Activated CD8-positive, alpha-beta memory T cell treated with anti-CD3 and anti-CD28 coated beads, Interleukin-2, amount 10 ng/mL, durations not matched to agents 7 days and 5 days (primary cell): ENCODE measurements at regions not wholly inside any gene's neighbourhood (a gene's known extent, or its start where the extent isn't known, plus 50 kb on each side); places are given as distances from the start of the nearest gene placed in this dataset.

ENCODE experiments used
- ATAC-seq: fragments of 150-1000 bp; cut with Tn5 transposase; one replicate; pipeline ENCODE4 v1.10.0; 2021; ENCODE audit warnings: moderate library complexity
- CTCF ChIA-PET: fragments of 350-600 bp; sonication (Branson Sonifier 250); formaldehyde crosslinking; loops from one replicate; lab custom pipeline; 2021; ENCODE audit warnings: antibody characterized with exemption; lab: Charles Lee
- DNase-seq: peaks from one replicate; pipeline ENCODE4 v3.0.0-alpha.2; 2020
- H3K27ac Mint-ChIP-seq: one replicate; pipeline ENCODE4 v1.8.0; 2021; ENCODE audit warnings: mild to moderate bottlenecking, mixed read lengths
- H3K27me3 Mint-ChIP-seq: one replicate; pipeline ENCODE4 v1.8.0; 2021; ENCODE audit warnings: mixed read lengths
- H3K36me3 Mint-ChIP-seq: one replicate; pipeline ENCODE4 v1.8.0; 2021; ENCODE audit warnings: mild to moderate bottlenecking, mixed read lengths
- H3K4me1 Mint-ChIP-seq: one replicate; pipeline ENCODE4 v1.8.0; 2021; ENCODE audit warnings: mixed read lengths
- H3K4me3 Mint-ChIP-seq: one replicate; pipeline ENCODE4 v1.8.0; 2021; ENCODE audit warnings: mild to moderate bottlenecking, moderate library complexity, mixed read lengths
- H3K9me3 Mint-ChIP-seq: one replicate; pipeline ENCODE4 v1.8.0; 2022; ENCODE audit warnings: low read depth, mixed read lengths

DNA sequence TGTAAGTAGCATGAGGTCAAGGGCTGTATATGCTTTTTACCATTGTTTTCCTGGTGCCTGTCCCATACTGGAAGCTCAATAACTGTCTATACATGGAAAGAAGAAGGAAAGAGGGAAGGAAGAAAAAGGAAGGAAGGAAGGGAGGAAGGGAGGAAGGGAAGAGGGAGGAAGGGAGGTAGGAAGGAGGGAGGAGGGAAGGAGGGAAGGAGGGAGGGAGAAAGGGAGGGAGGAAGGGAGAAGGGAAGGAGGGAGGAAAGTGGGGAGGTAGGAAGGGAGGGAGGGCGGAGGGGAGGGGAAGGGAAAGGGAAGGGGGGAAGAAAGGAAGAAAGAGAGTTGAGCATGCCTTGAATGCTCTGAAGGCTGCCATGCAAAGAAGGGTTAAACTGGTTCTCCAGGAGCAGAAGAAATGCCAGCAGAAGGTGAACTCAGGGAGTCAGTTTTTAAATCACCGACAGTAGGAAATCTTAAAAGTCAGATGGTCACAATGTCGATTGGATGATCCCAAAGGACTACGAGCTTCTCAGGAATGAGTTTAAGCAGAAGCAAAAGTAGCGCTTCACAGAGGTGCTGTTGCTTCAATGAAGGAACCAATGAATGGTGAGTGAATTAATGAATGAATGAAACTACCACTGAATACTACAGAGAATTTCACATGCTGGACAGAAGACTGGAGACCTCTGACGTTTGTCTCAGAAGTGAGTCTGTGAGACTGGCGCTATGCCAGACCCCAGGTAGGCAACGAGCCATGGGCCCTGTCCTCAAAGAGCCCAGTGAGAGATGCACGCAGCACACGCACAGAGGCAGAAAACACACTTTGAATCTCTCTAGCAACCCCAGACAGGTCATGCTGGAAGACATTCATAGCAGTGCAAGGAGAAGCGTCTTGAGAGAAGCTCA lies 117.6 kb downstream of the MRPL14 start:
- no peak for ATAC-seq
- Mint-ChIP-seq H3K36me3 (no peaks in the 10 kb centered on the region), H3K4me3 (no peak overlapping the region), H3K27me3 (peaks cover 43% of the 10 kb centered on the region), H3K27ac (no peak overlapping the region), H3K4me1 (peaks cover 6% of the 10 kb centered on the region), H3K9me3 (no peaks in the 10 kb centered on the region)
- CTCF ChIA-PET, result no interaction called here
- no peak for DNase-seq

DNA sequence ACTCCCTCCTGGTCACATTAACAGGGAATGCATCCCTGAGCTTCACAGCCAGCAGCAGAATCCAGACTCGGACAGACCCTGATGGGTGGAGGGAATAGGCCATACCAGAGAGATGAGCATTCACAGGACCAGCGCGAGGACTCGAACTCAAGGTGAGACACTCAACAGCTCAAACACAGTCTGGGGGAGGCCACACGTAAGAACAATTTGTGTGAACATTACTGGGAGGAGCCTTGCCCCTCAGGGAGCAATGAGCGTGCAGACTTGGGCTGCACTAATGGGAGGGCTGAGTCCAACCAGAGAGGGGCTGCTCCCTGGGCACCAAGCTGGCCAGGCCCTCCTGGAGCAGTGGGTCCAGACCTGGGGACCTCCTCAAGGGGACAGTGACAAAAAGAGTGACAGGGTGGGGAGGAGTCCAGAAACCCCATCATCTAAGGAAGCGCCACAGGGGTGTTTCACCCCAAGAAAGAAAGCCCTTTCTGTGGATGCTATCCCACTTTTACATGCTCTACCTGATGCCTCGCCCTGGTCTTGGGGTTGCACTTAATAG lies 118.4 kb downstream of the MRPL14 start:
- Mint-ChIP-seq H3K9me3 (no peaks in the 10 kb centered on the region), H3K4me3 (no peak overlapping the region), H3K36me3 (no peaks in the 10 kb centered on the region), H3K27me3 (peaks cover 49% of the 10 kb centered on the region), H3K27ac (no peak overlapping the region), H3K4me1 (peaks cover 6% of the 10 kb centered on the region)
- CTCF ChIA-PET, result no interaction called here
- no peak for DNase-seq
- no peak for ATAC-seq

DNA sequence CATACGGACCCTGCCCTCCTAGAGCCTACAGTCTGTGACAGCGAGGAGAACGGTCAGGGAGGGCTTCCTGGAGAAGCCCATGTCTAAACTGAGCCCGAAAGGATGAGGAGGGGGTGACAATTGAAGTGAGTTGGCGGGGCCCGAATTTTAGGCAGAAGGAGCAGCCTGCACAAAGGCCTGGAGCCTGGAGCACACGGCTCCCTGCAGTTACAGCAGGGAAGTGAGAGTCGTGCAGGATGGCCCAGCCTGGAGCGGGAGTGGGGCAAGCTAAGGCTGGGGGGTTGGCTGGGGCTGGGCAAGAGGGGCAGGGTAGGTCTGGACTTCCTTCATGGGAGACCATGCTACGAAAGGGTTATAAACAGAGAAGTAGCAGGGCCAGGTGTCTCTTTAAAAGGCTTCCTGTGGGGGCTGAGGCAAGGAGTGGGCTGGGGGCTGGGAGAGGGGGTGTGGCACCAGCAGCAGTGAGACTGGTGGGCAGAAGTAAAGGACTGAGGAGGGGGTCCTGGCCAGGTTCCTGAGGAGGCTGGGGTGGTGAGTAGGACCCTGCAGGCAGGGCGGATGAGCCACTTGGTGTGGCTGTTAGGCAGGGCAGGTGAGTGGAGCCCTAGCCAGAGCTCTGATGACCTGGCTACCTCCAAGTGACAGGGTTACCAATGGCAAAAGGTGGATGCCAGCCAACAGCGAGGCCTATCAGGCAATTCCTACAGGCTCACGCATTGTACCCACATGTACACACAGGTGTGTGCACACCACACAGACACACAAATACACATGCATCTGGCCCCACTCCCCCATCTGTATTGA lies 119.2 kb downstream of the MRPL14 start:
- DNase-seq, result no peak

DNA sequence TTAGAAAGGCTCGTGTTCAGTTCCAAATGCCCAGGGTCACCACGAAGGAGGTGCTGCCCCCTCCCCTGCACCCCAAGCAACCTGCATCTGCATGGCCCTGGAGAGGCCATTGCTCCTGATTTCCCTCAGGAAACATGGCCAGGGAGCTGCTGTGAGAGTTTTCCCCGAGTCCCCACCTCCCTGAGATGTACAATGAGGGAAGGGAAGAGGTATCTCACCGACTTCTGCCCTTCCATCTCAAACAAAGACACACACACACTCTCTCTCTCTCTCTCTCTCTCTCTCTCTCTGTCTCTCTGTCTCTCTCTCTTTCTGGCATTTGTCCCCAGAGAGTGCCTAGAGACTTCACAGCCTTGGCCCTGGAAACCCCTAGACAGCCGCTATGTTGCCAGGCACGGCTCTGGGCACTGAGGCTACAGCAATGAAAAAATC lies 120.4 kb downstream of the MRPL14 start:
- Mint-ChIP-seq H3K4me1 (peaks cover 5% of the 10 kb centered on the region), H3K27ac (no peak overlapping the region), H3K9me3 (no peaks in the 10 kb centered on the region), H3K4me3 (no peak overlapping the region), H3K36me3 (no peaks in the 10 kb centered on the region), H3K27me3 (peaks cover 52% of the 10 kb centered on the region)
- ATAC-seq (no peak), DNase-seq (no peak)
- CTCF ChIA-PET, result no interaction called here

More for the DNA sequence above, 119.2 kb downstream of the MRPL14 start:
- Mint-ChIP-seq H3K9me3 (no peaks in the 10 kb centered on the region), H3K27ac (no peak overlapping the region), H3K4me1 (peaks cover 8% of the 10 kb centered on the region), H3K4me3 (no peak overlapping the region), H3K27me3 (peaks cover 50% of the 10 kb centered on the region), H3K36me3 (no peaks in the 10 kb centered on the region)
- no peak for ATAC-seq
- CTCF ChIA-PET, result no interaction called here

DNA sequence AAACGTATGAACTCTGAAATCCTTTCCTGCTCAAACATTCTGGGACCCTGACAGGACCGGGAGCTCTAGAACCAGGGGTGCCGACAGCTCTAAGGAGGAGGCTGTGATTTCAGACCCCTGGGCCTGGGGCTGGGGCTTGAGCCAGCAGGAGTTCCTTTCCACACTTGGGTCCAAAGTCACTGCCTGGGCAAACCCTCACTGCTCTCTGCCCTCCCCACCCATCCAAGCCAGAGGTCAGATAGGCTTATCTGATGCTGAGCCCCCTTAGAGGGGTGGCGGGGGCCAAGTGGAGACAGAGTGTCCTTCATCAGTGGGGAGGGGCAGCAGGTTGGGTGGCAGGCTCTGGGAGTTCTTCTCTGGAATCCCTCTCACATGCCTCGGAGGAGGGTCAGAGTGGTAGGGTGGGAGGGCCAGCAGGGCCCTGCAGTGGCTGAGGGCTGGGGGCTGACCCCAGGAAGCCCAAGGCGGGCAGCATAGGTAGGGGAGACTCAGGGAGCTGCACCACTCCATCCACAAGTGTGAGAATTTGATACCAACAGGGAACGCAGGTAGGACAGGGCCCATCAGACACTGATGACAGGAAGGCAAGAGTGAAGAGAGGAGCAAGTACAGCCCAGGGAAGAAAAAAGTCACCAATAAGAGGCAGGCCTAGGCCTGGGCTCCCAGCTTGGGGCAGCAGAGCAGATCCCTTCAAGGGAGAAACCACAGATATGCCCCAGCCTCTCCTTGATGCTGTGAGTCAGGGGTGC lies 121.0 kb downstream of the MRPL14 start:
- H3K4me1 Mint-ChIP-seq, result peaks cover 7% of the 10 kb centered on the region
- no peaks in the 10 kb centered on the region for H3K9me3 Mint-ChIP-seq
- no peak for DNase-seq
- CTCF ChIA-PET, result no interaction called here
- H3K27me3 Mint-ChIP-seq, result peaks cover 56% of the 10 kb centered on the region
- ATAC-seq, result no peak
- no peak overlapping the region for H3K4me3 Mint-ChIP-seq
- no peaks in the 10 kb centered on the region for H3K36me3 Mint-ChIP-seq
- H3K27ac Mint-ChIP-seq, result no peak overlapping the region

DNA sequence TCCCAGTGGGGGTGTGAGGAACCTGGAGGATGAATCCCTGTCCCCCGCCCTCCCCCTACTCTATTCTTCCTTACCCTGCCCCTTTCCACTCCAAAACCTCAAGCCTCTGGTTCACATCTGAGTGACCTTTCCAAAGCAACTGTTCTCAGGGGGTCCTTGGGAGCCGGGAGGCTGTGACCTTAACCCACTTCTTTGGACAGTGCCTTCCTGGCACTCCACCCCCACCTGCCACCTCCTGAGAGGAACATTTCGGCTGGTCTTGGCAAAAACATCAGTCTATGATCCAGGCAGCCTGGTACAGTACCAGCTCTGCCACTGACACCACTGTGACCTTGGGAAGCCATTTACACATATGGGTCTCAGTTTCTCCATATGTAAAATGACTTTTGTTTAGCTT lies 121.7 kb downstream of the MRPL14 start:
- peaks cover 10% of the 10 kb centered on the region for H3K4me1 Mint-ChIP-seq
- ATAC-seq (no peak), DNase-seq (no peak)
- CTCF ChIA-PET, result no interaction called here
- no peaks in the 10 kb centered on the region for H3K9me3 Mint-ChIP-seq
- no peaks in the 10 kb centered on the region for H3K36me3 Mint-ChIP-seq
- peaks cover 60% of the 10 kb centered on the region for H3K27me3 Mint-ChIP-seq
- no peak overlapping the region for H3K4me3 Mint-ChIP-seq
- no peak overlapping the region for H3K27ac Mint-ChIP-seq

DNA sequence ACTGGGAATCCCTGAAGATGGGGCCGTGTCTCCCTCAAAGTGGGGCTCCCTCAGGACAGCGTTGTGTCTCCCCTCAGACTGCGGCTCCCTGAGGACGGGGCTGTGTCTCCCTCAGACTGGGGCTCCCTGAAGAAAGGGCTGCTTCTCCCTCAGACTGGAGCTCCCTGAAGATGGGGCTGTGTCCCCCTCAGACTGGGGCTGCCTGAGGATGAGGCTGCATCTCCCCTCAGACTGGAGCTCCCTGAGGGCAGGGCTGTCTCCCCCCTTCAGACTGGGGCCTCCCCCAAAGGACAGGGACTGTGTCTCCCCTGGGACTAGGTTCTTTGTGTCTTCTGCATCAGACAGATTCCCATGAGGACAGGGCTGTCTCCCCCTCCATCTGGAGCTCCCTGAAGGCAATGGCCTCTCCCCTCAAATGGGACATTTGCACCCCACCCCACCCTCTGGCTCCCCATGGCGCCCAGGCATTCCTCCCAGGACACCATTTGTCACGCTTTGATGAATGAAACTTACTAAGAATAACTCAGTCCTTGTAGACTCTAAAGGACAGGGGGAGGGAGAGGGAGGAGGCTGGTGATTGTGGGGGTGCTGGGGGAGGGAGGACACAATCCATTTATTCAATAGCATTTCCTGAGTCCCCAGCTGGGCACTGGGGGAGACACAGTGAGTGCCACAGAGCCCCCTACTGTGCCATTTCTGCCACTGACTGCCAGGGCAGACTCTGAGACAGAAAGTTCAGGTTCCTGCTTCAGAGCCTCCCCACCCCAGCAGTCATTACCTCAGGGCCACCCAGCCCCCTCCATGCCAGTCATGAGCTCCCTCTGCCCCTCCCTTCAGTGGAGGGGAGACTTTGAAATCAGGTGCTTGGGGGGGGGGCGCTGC lies 122.4 kb downstream of the MRPL14 start:
- peaks cover 61% of the 10 kb centered on the region for H3K27me3 Mint-ChIP-seq
- H3K9me3 Mint-ChIP-seq, result no peaks in the 10 kb centered on the region
- H3K36me3 Mint-ChIP-seq, result no peaks in the 10 kb centered on the region
- DNase-seq (no peak), ATAC-seq (no peak)
- H3K27ac Mint-ChIP-seq, result no peak overlapping the region
- peaks cover 10% of the 10 kb centered on the region for H3K4me1 Mint-ChIP-seq
- CTCF ChIA-PET, result interaction anchor here (0.7 kb wide), 1 partner anchor 74 kb away, joined by 3 read pairs; no protein-coding TSS in a partner anchor
- H3K4me3 Mint-ChIP-seq, result no peak overlapping the region

DNA sequence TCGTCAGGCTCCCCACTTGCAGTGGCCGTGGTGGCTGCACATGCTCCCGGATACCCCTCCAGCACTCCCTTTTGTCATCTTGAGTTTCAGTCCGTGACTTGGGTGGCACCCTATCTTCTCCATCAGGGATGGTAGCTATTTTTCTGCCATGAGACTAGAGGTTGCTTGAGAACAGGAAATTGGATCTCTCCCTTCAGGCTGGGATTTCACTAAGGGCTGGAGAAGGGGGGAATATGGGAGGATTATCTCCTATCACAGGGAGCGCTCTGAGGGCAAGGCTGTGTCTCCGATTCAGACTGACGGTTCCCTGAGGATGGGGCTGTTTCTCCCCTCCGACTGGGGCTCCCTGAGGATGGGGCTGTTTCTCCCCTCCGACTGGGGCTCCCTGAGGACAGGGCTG lies 123.1 kb downstream of the MRPL14 start:
- Mint-ChIP-seq H3K27ac (no peak overlapping the region), H3K36me3 (no peaks in the 10 kb centered on the region), H3K27me3 (peaks cover 61% of the 10 kb centered on the region), H3K9me3 (no peaks in the 10 kb centered on the region), H3K4me1 (peaks cover 10% of the 10 kb centered on the region), H3K4me3 (no peak overlapping the region)
- no peak for ATAC-seq
- CTCF ChIA-PET, result interaction anchor here (1.2 kb wide), 1 partner anchor 19 kb away, joined by 3 read pairs; no protein-coding TSS in a partner anchor
- no peak for DNase-seq

DNA sequence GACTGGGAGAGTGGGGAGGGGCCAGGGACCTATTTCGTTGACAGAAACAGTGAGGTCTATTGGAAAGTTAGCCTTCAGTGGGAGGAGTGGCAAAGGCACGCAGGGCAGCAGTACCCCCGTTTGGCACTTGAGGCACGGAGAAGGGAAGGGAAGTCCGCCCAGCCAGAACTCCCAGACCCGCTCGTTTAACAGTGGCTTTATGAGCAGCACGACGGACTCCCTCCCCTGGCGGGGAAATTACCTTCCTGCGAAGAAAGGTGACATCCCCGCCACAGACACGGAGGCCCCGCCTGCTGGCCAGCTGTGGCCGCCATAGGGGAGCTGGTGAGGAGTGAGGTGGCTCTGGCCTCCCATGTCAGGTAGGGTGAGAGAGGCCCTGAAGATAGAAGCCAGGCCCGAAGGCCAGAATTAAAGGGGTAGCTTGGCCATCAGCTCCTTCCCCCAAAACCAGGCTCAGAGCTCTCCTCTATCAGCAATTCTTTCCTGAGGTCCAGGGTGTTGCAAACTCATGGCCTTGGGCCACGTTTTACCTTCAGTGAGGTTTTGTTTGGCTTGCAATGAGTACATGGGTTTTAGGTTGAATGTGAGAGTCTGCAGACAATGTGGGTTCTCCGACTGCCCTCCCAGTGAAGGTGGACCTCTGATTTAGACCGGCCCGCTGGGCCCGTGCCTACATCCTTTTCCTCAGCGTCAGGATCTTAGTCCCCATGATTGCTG lies 123.7 kb downstream of the MRPL14 start:
- no peak overlapping the region for H3K4me3 Mint-ChIP-seq
- ATAC-seq (no peak), DNase-seq (no peak)
- H3K27me3 Mint-ChIP-seq, result peaks cover 61% of the 10 kb centered on the region
- no peaks in the 10 kb centered on the region for H3K9me3 Mint-ChIP-seq
- H3K36me3 Mint-ChIP-seq, result no peaks in the 10 kb centered on the region
- CTCF ChIA-PET, result interaction anchor here (0.6 to 1.2 kb wide), 2 partner anchors 20 to 27 kb away, joined by 3 read pairs; no protein-coding TSS in a partner anchor
- no peak overlapping the region for H3K27ac Mint-ChIP-seq
- peaks cover 10% of the 10 kb centered on the region for H3K4me1 Mint-ChIP-seq

DNA sequence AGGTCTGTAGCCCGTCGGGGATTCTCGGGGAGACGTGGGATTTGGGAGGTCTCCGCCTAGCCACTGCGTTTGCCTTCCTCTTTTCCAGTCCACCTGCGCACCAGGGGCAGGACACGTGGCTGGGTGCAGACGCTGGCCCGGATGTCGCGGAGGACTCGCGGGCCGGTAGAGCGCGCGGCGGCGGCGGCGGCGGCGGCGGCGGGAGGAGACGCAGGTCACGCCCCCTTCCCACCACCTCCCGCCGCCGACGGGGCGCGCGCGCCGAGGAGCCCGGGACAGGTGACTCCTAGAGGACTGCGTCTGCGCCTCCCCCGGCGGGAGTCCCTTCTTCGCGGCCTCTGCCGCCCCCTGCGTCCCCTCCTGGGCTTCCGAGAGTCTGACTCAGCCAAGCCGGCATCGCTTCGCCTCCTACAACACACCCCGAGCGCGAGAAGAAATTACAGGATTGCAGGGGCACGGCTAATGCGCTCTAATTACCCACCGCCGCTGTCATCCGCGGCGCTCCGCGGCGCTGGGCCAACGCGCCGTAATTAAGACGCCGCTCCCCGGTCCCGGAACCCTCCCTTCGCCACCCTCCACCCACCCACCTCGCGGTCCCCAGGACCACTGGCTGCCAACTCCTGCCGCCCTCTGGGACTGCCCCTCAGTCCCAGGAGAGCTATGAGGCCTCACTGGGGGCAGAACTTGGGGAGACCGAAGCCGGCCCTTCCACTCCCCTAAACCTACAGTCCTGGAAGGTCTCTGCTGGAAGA lies 124.5 kb downstream of the MRPL14 start:
- Mint-ChIP-seq H3K27me3 (peaks cover 59% of the 10 kb centered on the region), H3K9me3 (no peaks in the 10 kb centered on the region), H3K36me3 (no peaks in the 10 kb centered on the region), H3K4me3 (no peak overlapping the region), H3K27ac (no peak overlapping the region), H3K4me1 (peaks cover 10% of the 10 kb centered on the region)
- peak; percentile 73 for ATAC-seq
- DNase-seq, result peak; percentile 54
- CTCF ChIA-PET, result interaction anchor here (0.6 to 3.0 kb wide), 4 partner anchors 20 to 233 kb away, joined by 3 to 8 read pairs (median 4); partner anchors contain the start of gene VEGFA

DNA sequence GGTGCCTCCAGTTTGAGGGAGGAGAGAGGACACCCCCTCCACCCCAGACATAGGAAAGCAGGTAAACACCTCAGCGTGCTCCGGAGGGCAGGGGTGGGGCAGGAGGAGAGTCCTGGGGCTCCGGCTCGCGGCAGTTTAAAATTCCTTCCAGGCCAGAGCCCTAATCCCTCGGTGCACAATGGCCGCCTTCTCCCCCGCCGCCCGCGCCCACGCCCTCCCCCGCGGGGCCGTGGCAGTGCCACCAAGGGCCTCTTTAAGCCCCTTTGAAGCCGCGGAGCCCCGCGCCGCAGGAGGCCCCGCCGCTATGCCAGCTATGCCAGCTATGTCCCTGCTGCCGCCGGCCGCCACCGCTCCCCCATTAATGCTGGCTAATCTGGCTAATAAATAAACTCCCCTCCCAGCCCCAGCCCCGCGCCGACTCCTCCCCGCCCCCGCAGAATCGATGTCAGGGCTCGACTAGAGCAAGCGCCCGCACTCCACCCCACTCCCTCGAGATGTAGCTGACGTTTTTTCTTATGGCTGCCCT lies 125.1 kb downstream of the MRPL14 start:
- Mint-ChIP-seq H3K4me1 (peaks cover 10% of the 10 kb centered on the region), H3K9me3 (no peaks in the 10 kb centered on the region), H3K36me3 (no peaks in the 10 kb centered on the region), H3K4me3 (no peak overlapping the region), H3K27ac (no peak overlapping the region), H3K27me3 (peaks cover 55% of the 10 kb centered on the region)
- DNase-seq, result no peak
- CTCF ChIA-PET, result interaction anchor here (0.8 to 3.0 kb wide), 3 partner anchors 18 to 232 kb away, joined by 4 to 8 read pairs (median 4); partner anchors contain the start of gene VEGFA
- ATAC-seq, result peak; percentile 24
